ENCODE measurements at regions not wholly inside any gene's neighbourhood (a gene's known extent, or its start where the extent isn't known, plus 50 kb on each side); places are given as distances from the start of the nearest gene placed in this dataset.

DNA sequence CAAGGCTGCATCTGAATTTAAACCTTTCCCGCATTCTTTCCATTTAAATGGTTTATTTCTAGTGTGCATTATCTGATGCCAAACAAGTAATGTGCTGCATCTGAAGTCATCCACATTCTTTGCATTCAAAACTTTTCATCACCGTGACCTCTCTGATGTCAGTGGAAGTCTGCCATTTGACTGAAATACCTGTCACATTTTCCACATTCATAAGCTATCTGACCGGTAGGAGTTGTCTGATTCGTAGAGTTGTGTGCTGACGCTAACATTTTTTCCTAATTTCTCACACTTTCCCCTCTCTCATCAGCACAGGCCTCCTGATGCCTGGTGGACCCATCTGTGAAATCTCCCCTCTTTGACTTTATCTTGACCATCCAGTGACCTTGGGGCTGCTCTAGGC lies 79.9 kb upstream of the BARX2 start:
- WGBS, 2 donors: 81 to 82% methylated on average over 5 of the region's 5 CpGs
- no peak overlapping the region for H3K4me3 ChIP-seq (replicated peaks in 1 of 3)
- no peak for DNase-seq
- intact Hi-C loops (cut with DNase I): no loop called here
- H3K27me3 ChIP-seq: no peaks in the 10 kb centered on the region
- no peak for TF ChIP-seq CTCF (IDR thresholded peaks at IDR 0.05)
- TF ChIP-seq POLR2A (IDR thresholded peaks at IDR 0.05): no peak
- H3K9me3 ChIP-seq: no peaks in the 10 kb centered on the region
- no peaks in the 10 kb centered on the region for H3K36me3 ChIP-seq
- no peaks in the 10 kb centered on the region for H3K4me1 ChIP-seq
- no peak overlapping the region for H3K27ac ChIP-seq

DNA sequence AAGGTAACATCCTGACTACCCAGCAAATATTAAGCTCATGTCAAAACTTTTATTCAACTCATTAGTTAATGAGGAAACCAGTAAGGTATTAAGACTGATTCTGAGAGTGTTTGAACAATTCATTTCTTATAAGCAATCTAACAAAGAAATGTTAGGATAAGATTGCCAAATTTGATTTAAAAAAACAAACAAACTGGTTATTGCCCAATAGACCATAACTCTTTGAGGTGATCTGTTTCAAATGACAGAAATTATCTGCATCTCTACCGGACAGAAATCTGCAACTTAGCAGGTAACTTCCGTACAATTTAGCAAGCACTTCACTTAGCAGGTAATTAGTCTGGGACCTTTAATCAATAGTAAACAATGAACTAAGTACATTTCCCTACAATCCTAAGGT lies 82.9 kb upstream of the BARX2 start:
- H3K27me3 ChIP-seq: no peaks in the 10 kb centered on the region
- H3K27ac ChIP-seq: no peak overlapping the region
- H3K4me3 ChIP-seq (replicated peaks in 1 of 3): no peak overlapping the region
- H3K9me3 ChIP-seq: no peaks in the 10 kb centered on the region
- 40 to 57% methylated on average over 2 of the region's 2 CpGs for WGBS, 2 donors
- no peaks in the 10 kb centered on the region for H3K4me1 ChIP-seq
- no peak for DNase-seq
- TF ChIP-seq POLR2A (IDR thresholded peaks at IDR 0.05): no peak
- TF ChIP-seq CTCF (IDR thresholded peaks at IDR 0.05): no peak
- intact Hi-C loops (cut with DNase I): no loop called here
- H3K36me3 ChIP-seq: no peaks in the 10 kb centered on the region

DNA sequence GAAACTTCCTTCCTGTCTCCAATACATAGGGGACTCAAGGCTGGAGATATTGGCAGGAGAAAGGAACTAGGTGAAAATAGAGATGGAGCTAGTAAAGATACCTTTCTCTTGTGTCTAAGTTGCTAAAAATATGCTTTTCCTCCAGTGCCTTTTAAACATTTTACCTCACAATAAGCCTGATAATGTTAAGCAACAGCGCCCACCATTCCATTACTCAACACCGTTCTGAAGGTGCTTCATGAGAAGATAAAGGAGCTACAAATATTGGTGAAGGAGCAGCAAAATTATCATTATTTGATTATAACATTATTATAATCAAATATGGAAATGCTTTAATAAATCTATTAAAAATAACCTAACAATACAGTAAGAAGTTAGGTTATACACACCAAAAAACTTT lies 83.6 kb upstream of the BARX2 start:
- intact Hi-C loops (cut with DNase I): no loop called here
- H3K4me1 ChIP-seq: no peaks in the 10 kb centered on the region
- WGBS, 2 donors: 91 to 95% methylated on average over 2 of the region's 2 CpGs
- H3K27ac ChIP-seq: no peak overlapping the region
- no peak for DNase-seq
- H3K27me3 ChIP-seq: no peaks in the 10 kb centered on the region
- H3K36me3 ChIP-seq: no peaks in the 10 kb centered on the region
- no peaks in the 10 kb centered on the region for H3K9me3 ChIP-seq
- no peak for TF ChIP-seq CTCF (IDR thresholded peaks at IDR 0.05)
- TF ChIP-seq POLR2A (IDR thresholded peaks at IDR 0.05): no peak
- H3K4me3 ChIP-seq (replicated peaks in 1 of 3): no peak overlapping the region

DNA sequence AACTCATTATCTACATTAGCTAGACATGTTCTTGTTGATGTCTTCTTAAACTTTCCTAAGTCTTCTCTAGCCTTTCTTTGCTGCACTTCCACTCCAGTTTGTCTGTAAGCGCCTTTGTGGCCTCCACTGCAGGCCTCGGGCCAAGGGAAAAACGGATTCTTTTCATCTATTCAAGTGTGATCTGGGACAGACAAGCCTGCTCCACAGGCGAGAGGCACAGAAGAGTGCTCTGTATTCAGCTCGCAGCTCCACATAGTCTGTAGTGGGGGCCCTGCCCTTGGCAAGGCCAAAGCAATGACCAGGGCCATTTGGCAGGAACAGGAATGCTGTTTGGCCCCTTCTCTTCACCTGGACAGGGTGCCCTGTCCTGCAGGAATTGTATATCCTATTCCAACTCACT lies 84.1 kb upstream of the BARX2 start:
- intact Hi-C loops (cut with DNase I): no loop called here
- Histone ChIP-seq H3K36me3 (no peaks in the 10 kb centered on the region), H3K9me3 (no peaks in the 10 kb centered on the region), H3K27me3 (no peaks in the 10 kb centered on the region), H3K4me3 (replicated peaks in 1 of 3) (no peak overlapping the region), H3K4me1 (no peaks in the 10 kb centered on the region), H3K27ac (no peak overlapping the region)
- TF ChIP-seq POLR2A (IDR thresholded peaks at IDR 0.05) (no peak), CTCF (IDR thresholded peaks at IDR 0.05) (no peak)
- WGBS, 2 donors: 64 to 70% methylated on average over 5 of the region's 5 CpGs
- no peak for DNase-seq

- Histone ChIP-seq H3K27ac (no peak overlapping the region), H3K27me3 (no peaks in the 10 kb centered on the region), H3K4me3 (replicated peaks in 1 of 3) (no peak overlapping the region), H3K36me3 (no peaks in the 10 kb centered on the region), H3K4me1 (no peaks in the 10 kb centered on the region), H3K9me3 (no peaks in the 10 kb centered on the region)
- WGBS, 2 donors: 69 to 76% methylated on average over 7 of the region's 7 CpGs
- TF ChIP-seq POLR2A (IDR thresholded peaks at IDR 0.05): no peak
- TF ChIP-seq CTCF (IDR thresholded peaks at IDR 0.05): no peak
- intact Hi-C loops (cut with DNase I): no loop called here
- no peak for DNase-seq
Measured at GRCh38 chr11:129290966-129291365, 84.7 kb upstream of the BARX2 start.

Measured in thyroid gland (tissue), 4 donors.